GM06990 (cell line): ENCODE measurements at regions not wholly inside any gene's neighbourhood (a gene's known extent, or its start where the extent isn't known, plus 50 kb on each side); places are given as distances from the start of the nearest gene placed in this dataset.

Experiments
- DNase-seq: peaks from one replicate; pipeline ENCODE4 v3.0.0-alpha.2; 2011; ENCODE audit not compliant: insufficient read length; ENCODE audit errors: extremely low read depth
- H3K27me3 ChIP-seq: replicated peaks from 2 replicates; pipeline ENCODE4 v1.6.0; 2011; ENCODE audit warnings: low read length; ENCODE audit not compliant: control insufficient read depth, insufficient read depth
- H3K36me3 ChIP-seq: 2 replicates; pipeline ENCODE4 v1.5.1; 2011; ENCODE audit warnings: low read length; ENCODE audit not compliant: control insufficient read depth, insufficient read depth
- H3K4me3 ChIP-seq: replicated peaks from 2 replicates; pipeline ENCODE4 v1.5.1; 2011; ENCODE audit warnings: low read depth, mild to moderate bottlenecking, control low read depth, low read length
- TF ChIP-seq, protein P1 (sequence below): IDR thresholded peaks from 2 replicates; pipeline ENCODE4 v1.5.1; 2011; ENCODE audit warnings: low read length, control low read depth, mild to moderate bottlenecking, inconsistent platforms; ENCODE audit not compliant: insufficient read depth, poor library complexity, severe bottlenecking

DNA sequence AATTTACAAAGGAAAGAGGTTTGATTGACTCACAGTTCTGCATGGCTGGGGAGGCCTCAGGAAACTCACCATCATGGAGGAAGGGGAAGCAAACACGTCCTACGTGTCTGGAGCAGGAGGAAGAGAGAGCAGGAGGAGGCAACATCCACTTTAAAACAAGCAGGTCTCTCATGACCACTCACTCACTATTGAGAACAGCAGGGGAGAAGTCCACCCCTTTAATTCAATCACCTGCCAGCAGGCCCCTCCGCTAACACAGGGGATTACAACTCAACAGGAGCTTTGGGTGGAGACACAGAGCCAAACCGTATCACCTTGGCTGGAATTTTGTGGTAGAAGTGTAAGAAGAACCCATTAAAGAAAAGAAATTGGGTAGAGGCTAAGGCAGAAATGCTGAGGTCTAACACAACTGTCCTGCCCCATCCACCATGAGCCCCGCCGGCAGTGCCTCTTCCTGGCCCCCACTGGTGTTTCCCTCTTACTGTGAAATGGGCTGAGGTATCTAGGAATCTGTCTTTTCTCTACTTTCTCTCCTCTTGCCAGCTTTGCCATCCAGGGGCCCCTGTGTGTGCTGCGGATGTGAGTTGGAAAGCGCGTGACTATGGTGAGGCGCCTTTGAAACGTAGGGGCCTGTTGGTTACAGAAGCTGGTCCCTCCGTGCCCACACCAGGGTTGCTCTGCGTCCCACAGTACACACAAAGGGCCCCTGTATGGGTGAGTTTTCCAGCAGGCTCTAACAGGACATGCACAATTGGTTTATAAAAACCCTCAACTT, 108.0 kb upstream of the TMEM132D start:
- no peak for DNase-seq
- Histone ChIP-seq H3K27me3 (no peaks in the 10 kb centered on the region), H3K36me3 (no peaks in the 10 kb centered on the region), H3K4me3 (no peak overlapping the region)
- TF ChIP-seq, protein P1, sequence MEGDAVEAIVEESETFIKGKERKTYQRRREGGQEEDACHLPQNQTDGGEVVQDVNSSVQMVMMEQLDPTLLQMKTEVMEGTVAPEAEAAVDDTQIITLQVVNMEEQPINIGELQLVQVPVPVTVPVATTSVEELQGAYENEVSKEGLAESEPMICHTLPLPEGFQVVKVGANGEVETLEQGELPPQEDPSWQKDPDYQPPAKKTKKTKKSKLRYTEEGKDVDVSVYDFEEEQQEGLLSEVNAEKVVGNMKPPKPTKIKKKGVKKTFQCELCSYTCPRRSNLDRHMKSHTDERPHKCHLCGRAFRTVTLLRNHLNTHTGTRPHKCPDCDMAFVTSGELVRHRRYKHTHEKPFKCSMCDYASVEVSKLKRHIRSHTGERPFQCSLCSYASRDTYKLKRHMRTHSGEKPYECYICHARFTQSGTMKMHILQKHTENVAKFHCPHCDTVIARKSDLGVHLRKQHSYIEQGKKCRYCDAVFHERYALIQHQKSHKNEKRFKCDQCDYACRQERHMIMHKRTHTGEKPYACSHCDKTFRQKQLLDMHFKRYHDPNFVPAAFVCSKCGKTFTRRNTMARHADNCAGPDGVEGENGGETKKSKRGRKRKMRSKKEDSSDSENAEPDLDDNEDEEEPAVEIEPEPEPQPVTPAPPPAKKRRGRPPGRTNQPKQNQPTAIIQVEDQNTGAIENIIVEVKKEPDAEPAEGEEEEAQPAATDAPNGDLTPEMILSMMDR, result no peak

DNA sequence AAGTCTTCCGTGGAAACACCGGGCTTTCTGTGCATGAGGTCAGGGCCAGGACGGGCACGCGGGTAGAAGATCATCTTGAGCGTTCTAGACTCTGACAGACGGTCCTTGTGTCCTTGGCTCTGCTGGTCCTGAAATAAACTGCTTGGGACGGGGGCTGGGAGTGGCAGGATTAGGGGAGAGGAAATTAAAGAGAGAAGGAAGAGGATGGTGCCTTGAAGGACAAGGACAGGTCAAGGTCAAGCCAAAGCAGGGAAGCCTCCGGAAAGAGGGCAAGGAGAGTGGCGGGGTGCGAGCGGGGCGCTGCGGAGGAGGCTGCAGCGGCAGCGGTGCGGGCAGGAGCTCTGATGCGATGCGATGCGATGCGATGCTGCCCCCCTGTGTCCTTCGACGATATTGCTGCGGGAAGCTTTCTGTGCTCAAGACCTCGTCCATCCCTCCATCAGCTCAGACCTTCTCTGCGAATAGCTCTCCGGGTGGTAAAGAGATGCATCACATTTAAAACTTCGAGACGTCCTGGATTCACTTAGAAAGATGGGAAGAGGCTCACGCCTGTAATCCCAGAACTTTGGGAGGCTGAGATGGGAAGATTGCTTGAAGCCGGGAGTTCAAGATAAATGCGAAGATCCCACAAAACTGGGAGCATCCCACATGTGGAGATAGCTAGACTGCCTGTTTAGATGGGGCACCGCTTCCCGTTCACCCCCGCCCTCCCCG, 110.1 kb upstream of the TMEM132D start:
- no peaks in the 10 kb centered on the region for H3K27me3 ChIP-seq
- no peaks in the 10 kb centered on the region for H3K36me3 ChIP-seq
- no peak overlapping the region for H3K4me3 ChIP-seq
- peak; percentile 13 for DNase-seq
- TF ChIP-seq, protein P1, result peak; percentile 62

DNA sequence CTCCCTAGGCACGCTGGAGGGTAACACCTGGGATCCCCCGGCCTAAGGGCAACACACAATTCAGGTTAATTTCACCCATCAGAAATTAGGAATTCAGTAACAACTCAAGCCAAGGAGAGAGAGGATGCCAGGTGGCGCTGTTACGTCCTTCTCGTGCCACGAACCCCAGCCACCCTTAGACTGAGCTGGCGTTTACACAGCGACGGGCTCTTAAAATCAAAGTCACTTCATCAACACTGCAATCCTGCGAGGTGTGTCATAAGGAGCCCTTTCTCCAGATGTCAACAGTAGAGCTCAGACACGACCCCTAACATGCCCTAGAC, 110.6 kb upstream of the TMEM132D start:
- no peak overlapping the region for H3K4me3 ChIP-seq
- DNase-seq, result no peak
- no peaks in the 10 kb centered on the region for H3K36me3 ChIP-seq
- TF ChIP-seq, protein P1, result no peak
- no peaks in the 10 kb centered on the region for H3K27me3 ChIP-seq

DNA sequence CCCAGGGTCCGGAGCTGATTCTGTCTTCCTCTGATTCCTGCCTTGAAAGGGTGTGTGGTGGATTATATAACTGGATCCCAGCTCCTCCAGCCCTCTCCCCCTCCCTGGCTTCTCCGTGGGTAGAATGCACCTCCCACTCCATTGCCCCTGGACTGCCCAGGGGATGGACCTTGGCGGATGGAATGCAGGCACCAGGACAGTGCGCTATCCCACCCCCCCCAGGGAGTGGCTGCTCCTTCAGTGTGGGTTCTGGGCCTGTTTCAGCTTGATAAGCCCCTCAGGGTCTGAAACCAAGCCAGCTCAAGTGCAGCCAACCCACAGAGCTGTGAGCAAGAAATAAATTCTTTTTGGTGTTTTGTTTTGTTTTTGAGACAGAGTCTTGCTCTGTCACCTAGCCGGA, 112.4 kb upstream of the TMEM132D start:
- no peaks in the 10 kb centered on the region for H3K27me3 ChIP-seq
- H3K36me3 ChIP-seq, result no peaks in the 10 kb centered on the region
- TF ChIP-seq, protein P1, result no peak
- H3K4me3 ChIP-seq, result no peak overlapping the region
- no peak for DNase-seq

DNA sequence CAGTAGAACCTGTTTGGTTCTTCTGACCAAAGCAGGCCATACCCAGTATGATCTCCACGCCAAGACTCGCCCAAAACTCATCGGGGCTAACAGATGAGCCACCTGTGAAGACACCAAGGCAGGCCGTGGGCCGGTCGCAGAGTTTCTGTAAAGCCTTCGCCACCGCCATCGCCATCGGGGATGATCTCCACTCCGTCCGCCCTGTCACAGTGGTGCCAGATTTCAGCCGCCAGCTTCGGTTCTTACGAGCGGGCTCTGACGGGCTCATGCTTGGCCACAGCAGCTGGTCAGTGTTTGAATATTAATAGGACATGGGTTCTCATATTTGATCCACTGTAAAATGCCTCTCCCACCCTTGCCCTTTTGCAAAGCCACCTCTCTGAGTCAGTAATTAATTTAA, 113.2 kb upstream of the TMEM132D start:
- TF ChIP-seq, protein P1, result no peak
- Histone ChIP-seq H3K27me3 (no peaks in the 10 kb centered on the region), H3K36me3 (no peaks in the 10 kb centered on the region), H3K4me3 (no peak overlapping the region)
- no peak for DNase-seq
